NCI-H1417 (cell line): ENCODE measurements at regions not wholly inside any gene's neighbourhood (a gene's known extent, or its start where the extent isn't known, plus 50 kb on each side); places are given as distances from the start of the nearest gene placed in this dataset.
"Not testable (repeated sequence)": the region's sequence is repeated elsewhere in the genome, so short reads cannot be mapped to it uniquely, and the experiment has no call there.

Experiments used
- DNase-seq, 3 experiments: peaks; one replicate each; lab custom pipeline; 2025; lab: John Stamatoyannopoulos, UW

DNA sequence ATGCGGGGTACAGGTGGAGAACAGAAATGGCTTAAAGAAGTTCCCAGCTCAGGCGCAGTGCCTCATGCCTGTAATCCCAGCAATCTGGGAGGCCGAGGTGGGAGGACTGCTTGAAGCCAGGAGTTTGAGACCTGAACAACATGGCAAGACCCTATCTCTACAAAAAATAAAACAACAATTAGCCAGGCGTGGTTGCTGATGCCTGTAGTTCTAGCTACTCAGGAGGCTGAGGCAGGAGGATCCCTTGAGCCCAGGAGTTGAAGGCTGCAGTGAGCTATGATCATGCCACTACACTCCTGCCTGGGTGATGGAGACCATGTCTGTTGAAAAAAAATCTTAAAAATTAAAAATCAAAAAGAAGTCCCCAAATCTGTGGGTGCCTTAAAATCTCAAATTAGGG lies 228.3 kb upstream of the WSB1 start:
- no peak for DNase-seq

DNA sequence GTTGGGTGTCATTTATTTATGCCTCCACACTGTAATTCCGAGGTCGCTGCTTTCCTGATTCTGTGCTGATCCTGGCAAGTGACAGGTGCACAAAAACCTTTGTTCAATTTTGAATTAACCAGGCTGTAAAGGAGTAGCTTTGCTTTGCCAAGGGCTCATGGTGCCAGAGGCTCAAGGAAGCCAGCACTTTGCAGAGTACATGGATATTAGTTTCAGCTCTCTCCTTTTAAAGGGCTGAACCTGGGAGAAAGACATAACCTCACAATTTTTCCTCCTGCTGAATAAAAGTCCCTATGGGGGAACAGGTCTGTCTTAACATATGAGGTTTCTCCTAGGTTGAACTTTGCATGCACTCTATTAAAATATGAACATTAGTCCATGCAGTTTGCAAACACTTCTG lies 227.6 kb upstream of the WSB1 start:
- no peak for DNase-seq

DNA sequence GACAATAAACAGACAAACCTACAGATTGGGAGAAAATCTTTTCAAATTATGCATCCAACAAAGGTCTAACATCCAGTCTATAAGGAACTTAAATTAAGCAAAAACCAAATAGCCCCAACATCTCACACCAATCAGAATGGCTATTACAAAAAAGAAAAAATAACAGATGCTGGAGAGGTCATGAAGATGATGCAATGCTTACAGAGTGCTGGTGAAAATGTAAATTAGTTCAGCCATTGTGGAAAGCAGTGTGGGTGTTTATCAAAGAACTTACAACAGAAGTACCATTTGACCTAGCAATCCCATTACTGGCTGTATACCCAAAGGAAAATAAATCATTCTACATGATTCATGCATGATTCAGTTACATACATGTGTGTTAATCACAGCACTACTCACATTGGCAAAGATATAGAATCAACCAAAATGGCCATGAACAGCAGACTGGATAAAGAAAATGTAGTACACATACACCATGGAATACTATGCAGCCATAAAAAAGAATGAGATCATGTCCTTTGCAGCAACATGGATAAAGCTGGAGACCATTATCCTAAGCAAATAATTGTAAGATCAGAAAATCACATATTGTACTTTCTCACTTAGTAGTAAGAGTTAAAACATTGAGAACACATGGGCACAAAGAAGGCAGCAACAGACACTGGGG lies 223.9 kb upstream of the WSB1 start:
- DNase-seq, result no peak

DNA sequence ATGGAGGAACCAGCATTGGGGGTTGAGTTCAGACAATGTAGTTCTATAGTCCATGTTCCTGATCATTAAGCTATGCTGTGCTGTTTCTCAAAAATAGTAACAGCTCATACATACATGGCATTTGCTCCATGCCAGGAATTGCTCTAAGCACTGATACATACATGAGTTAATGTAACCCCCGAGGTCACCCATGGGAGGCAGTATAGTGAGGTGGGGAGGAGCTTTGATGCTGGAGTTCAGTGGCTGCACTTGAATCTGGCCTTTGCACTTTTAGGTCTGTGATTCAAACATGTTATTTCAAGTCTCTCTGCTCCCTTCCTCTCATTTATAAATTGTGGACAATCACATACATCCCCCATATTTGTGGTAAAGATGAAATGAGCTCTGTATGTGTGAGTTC lies 223.1 kb upstream of the WSB1 start:
- no peak for DNase-seq

DNA sequence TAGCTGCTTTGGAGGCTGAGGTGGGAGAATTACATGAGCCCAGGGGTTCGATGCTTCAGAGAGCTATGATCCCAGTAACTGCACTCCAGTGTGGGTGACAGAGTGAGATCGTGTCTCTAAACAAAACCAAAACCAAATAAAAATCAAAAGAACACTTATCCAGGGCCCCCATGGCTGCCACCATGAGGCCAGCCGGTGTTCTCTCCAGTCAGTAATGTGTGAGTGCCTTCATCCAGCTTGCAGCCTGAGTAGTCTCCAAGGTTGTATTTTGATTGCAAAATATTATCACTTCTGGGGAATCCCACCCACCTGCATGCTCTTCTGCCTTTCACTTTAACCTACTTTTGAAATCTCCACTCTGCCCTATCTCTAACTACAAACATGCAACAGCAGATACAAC lies 221.0 kb upstream of the WSB1 start:
- DNase-seq, result no peak

DNA sequence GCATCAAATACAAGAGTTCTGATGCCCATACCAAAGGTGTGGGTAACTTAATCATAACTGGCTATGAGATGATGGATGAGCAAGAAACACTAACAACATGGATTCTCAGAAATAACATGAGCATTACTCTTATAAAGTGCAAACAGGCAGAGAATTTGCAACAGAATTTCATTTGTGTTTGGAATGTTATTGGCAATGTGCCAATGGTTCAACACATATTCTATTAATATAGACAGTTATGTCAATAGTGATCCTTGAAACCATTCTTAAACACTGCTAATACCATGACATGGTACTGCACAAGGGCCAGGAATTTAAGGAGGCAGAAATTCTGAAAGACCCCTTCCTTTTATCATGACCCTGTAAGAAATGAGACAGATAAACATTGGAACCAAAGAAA lies 217.1 kb upstream of the WSB1 start:
- DNase-seq, result no peak

DNA sequence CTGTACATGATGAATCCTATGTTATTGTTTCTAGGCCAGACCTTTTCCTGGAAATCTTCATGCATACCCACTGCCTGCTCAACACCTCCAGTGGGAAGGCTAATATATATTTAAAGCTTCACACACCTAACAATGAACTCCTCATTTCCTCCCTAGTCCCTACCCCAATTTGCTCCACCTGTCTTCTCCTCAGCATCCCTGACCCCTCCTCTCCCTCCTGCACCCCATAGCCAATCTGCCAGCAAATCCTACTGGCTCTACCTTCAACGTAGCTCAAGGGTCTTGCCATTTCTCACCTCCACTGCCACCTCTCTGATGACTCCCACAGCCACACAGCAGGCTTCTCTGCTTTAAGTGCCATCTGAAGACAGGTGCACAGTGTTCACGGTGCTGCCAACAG lies 215.6 kb upstream of the WSB1 start:
- DNase-seq, result peak in 2 of 3 experiments; percentile 16 to 61

DNA sequence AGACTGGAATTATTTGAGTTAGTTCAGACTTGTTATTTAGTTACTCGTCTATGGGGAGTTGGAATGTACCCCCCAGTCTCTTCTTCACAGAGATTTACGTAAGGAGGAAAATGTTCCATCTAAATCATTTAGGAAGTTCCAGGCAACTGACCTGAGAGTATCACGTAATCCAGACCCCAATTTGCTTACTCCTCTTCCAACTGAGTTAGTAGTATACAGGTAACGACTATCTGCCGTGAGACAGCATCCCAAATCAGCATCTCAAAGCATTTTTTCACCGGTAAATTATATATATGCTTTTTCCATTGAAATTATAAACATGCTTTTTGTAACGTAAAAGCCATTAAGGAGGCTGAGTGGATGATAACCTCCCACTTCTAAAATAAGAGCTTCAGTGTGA lies 214.3 kb upstream of the WSB1 start:
- DNase-seq, result no peak

DNA sequence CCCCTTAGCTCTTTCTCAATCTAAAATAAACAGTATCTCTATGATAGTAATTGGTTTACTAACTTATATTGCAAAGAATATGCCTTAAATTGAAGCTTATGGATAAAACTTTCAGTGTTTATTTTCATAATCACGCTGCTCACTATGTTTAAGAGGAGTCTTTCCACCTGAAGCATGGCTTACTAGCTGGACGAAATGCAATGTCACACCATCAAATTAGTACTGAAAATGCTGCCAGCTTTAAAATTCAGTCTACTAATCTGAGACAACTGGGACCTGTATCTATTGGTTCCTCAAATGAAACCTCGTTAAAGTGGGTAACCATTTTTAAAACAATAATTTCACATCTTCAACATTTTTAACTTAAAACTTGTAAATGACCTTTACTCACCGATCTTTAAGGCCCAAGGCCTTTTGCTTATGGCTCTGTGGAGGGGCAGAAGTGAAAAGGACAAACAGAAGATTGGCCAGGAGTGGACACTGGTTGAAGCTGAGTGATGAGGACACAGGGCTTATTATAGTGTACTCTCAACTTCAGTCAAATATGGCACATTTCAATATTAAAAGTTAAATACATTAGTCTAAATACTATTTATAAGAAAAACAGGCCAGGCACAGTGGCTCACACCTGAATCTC lies 212.8 kb upstream of the WSB1 start:
- DNase-seq, result no peak

DNA sequence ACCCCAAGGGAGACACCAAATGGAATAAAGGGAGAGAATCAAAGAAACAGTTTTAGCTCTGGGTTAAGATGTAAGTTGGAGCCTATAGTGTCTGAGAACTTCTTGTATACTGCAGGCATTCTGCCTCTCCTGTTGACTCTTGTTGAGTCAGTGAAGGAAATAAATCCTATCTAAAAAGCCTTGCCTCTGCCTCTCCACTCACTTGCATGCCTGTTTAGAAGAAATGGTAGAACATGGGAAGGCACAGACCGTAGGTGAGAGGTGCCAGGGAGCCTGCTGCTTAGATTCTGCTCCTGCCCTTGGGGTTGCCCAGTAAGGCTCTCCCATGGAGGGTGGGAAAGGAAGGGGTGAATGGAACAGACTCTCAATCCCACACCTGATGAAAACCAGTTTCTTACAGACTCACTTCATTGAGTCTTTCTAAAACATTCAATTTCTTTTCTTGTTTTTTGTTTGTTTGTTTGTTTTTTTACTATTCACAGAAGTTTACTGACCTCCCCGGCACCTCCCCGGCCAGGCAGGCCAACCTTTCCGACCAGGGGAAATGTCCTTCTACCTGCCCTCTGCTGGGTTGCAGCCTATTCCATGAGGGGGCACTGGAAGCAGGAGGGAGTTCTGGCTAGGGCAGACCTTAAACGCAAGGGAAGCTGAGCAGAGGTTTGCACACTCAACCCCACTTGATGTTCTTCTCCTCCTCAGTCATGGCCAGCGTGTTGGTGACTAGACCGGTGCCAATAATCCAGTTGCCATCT lies 211.7 kb upstream of the WSB1 start:
- no peak for DNase-seq

DNA sequence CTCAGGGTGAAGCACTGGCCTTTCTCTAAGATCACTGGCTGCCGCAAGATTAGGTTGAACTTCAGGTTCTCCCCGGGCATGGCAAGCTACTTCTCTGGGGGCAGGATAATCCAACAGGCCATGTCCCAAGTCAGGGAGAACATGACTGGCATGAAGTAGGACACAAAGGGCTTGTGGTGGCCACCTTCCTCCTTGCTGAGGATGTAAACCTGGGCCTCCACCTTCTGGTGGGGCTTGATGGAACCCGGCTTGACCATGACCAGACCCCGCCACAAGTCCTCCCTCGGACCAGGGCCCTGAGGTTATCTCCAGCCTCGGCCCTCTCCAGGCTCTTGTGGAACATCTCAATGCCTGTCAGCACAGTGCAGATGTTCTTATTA lies 211.1 kb upstream of the WSB1 start:
- DNase-seq, result no peak

DNA sequence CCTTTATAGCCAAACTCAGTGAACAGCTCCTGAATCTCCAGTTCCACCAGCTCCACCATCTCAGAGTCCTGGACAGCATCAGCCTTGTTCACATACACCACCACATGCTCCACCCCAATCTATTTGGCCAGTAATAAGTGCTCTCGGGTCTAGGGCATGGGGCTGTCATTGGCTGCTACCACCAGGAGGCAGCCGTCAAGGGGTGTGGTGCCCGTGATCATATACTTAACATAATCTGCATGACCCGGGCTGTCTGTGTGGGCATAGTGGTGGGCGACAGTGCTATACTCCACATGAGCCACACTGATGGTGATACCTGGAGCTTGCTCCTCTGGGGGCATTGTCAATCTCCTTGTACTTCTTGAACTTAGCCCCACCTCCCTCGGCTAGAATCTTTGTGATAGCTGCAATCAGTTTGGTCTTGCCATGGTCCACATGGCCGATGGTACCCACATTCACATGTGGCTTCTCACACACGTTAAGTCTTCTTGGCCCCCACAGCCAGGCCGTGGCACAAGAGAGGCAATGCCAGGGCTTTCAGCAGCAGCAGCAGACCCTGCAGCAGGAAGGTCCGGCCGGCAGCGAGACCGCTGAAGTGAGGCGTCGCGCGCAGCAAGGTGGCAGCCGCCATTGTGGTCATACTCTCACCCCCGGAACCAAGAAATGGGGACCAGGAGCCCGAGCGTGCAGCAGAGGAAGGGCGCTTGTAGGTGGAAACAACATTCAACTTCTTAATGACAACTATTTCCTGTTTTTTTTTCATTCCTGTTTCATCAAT lies 210.3 kb upstream of the WSB1 start:
- DNase-seq, result no peak

DNA sequence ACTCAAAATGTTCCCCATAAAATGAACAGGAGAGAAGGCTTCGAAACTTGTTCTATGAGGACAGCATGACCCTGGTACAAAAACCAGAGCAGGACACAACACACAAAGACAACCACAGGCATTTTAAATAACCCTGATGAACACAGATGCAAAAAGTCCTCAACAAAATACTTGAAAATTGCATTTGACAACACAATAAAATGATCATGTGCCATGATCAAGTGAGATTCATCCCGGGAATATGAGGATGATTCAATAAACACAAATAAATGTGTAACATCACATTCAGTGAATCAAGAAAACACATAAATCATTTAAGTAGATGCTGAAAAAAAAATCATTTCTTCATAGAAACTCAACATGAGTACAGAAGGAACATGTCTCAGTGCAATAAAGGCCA lies 208.4 kb upstream of the WSB1 start:
- no peak for DNase-seq

DNA sequence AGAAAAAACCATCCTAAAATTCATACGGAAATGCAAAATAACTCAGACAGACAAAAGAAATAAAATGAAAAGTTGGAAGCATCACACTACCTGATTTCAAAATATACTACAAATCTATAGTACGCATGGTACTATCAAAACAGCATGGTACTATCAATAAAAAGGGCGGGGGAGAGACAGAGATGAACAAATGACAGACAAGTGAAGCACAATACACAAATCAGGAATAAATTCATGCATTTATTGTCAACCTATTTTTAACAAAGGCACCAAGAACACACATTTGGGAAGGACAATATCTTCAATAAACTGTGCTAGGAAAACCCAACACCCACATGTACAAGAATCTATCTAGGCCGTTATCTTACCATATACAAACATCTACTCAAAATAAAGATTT lies 207.4 kb upstream of the WSB1 start:
- no peak for DNase-seq

DNA sequence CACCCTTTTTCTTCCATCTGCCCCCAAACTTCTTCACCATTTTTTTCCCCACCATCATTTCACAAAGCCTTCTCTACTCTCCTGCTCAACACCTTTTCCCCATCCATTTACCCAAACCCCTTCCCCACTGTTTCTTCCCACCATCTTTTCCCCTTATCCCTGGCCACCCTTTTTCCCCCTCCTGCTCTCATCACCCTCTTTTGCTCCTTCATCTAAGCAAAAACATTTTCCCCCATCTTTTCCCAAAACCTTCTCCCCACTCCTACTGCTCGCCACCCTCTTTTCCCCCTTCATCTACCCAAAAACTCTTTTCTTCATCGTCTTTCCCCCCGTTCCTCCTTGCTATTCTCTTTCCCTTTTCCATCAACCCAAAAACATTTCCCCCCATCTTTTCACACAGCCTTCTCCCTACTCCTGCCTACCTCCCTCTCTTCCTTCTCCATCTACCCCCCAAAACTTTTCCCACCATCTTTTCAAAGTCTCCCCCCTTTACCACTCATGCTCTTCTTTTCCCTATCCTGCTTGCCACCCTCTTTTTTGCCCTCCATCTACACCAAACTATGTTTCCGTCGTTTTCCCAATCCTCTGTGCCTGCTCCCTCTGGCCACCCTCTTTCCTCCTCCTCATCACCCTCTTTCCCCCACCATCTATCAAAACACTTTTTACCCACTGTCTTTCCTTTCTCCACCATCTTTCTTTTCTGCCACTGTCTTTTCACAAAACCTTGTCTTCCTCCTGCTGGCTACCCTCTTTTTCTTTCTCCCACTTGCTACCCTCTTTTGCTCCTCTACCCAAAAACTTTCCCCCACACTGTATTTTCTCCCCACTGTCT lies 205.8 kb upstream of the WSB1 start:
- no peak for DNase-seq

DNA sequence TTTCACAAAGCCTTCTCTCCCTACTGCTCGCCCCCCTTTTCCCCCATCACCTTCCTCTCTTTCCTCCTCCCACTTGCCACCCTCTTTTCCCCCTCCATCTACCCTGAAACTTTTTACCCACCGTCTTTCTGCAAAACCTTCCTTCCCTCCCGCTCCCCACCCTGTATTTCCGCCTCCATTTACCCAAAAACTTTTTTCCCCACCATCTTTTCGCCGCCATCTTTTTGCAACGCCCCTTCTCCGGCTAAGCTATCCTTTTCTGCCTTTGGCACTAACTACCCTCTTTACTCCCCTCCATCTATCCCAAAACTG lies 205.2 kb upstream of the WSB1 start:
- DNase-seq, result no peak

DNA sequence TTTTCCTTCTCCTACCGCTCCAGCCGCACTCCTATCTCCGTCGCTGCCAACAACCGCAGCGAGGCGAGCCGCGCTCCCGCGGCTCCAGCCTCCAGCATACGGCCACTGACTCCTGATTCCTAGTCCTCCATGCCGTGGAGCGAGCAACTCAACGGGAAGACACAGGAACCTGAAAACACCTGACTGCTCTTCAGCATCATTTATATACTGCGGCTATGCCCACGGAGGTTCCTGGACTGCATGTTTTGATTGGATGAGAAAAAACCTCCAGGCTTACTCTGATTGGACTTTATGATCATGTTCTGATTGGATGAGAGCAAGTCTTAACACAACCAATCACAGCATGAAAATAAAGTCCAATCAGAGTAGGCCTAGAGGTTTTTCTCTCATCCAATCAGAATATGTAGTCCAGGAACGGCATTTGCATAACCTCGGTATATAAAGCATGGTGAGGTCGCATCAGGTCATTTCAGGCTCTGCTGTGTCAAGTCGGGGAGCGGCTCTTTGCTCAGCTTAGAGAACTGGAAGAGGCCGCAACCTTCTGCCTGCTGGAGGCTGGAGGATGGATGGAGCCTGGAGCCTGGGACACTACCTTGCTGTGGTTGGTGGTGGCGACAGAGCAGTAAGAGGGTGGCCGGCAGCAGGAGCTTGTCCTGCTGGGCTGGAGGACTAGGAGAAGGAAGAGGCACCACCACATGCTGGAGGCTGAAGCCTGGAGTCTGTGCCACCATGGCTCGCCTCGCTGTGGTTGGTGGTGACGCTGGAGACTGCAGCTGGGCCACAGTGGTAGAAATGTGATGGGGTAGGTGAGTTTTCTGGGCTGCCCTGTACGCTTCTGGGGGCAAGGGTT lies 204.6 kb upstream of the WSB1 start:
- DNase-seq, result peak in 2 of 3 experiments; percentile 6 to 65

DNA sequence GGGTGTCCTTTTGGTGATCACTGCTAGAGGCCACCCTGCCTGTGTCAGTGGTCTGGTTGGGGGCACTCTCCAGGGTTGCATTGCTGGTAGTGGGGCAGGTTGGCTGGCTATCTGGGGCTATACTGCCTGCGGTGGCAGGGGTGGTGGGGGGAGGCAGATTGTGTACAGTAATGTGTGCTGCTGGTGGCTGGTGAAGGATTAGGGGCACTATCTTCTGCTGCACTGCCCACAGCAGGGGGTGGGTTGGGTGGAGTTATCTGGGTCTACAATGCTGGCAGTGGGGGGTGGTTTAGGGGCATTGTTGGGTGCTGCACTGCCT lies 204.0 kb upstream of the WSB1 start:
- no peak for DNase-seq

DNA sequence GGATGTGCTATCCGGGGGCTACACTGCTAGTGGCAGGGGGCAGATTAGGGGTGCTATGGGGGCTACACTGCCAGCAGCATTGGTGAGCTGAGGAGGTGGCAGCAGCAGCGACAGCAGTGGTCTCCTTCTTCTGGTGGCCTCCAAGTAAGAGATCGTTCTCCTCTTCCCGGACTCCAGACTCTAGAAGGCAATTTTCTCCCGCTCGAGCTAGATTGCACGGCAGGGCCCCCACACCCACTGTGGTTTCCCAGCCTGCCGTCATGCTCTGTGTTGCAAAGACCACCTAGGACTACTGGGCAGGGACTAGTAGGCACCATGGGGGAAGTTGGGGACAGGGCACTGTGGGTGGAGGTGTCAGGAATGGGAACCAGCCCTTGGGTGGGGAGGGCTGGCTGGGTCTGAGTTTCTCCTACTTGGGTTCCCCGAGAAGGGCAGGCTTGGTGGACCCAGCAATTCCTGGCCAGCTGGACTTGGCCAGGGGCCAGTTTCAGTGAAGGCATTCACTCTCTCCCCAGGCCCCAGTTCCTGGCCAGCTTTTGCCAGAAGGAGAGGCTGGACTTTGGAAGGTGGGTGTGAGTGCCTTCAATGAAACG lies 203.4 kb upstream of the WSB1 start:
- DNase-seq, result not testable (repeated sequence)

DNA sequence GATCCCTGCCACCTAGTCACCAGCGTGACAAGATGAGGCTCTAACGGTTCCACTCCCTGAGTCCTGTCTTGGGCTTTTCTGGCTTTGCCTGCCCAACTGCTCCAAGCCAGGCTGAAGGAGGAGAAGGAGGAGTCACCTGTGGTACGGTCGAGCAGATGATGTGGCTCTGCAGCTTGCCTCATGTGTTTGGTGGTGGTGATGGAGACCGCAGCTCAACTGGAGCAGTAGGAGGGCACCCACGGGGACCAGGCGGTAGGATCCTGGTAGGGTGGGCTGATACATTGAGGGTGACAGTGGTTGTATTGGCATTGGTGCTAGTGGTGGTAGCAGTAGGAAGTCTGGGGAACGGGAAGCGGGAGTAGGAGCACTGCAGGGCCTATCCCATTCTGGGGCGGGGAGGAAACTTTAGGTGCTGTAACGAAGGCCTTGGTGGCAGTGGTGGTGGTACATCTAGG lies 202.8 kb upstream of the WSB1 start:
- no peak for DNase-seq

DNA sequence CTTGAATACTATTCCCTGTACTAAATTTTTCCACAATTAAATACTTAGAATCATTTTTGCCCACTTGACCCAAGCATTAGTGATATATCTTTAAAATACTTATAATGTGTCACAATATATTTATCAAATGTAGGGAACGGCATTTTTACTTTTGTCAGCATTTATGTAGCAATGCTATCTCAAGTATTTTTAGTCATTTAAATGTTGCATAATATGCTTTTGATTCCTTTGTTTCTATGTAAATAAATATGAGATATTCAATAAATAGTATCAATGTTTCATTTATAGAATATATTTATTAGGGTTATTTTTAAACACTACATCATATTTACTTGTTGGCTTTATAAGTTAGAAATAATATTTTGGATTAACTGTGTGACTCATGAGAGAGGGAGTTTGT lies 199.7 kb upstream of the WSB1 start:
- not testable (repeated sequence) for DNase-seq
